ENCODE measurements at regions not wholly inside any gene's neighbourhood (a gene's known extent, or its start where the extent isn't known, plus 50 kb on each side); places are given as distances from the start of the nearest gene placed in this dataset.

- TF ChIP-seq, protein P1, sequence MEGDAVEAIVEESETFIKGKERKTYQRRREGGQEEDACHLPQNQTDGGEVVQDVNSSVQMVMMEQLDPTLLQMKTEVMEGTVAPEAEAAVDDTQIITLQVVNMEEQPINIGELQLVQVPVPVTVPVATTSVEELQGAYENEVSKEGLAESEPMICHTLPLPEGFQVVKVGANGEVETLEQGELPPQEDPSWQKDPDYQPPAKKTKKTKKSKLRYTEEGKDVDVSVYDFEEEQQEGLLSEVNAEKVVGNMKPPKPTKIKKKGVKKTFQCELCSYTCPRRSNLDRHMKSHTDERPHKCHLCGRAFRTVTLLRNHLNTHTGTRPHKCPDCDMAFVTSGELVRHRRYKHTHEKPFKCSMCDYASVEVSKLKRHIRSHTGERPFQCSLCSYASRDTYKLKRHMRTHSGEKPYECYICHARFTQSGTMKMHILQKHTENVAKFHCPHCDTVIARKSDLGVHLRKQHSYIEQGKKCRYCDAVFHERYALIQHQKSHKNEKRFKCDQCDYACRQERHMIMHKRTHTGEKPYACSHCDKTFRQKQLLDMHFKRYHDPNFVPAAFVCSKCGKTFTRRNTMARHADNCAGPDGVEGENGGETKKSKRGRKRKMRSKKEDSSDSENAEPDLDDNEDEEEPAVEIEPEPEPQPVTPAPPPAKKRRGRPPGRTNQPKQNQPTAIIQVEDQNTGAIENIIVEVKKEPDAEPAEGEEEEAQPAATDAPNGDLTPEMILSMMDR (IDR thresholded peaks at IDR 0.05) = no peak
- Histone ChIP-seq H3K4me1 (peaks cover 1% of the 10 kb centered on the region), H3K9me3 (no peaks in the 10 kb centered on the region), H3K27me3 (ENCODE audit: low read depth) (no peaks in the 10 kb centered on the region), H3K4me3 (no peak overlapping the region), H3K27ac (no peak overlapping the region), H3K36me3 (no peaks in the 10 kb centered on the region)
- ATAC-seq = no peak
- intact Hi-C loops (cut with DNase I) = no loop called here
- DNase-seq = no peak
Observed at GRCh38 chr3:194240766-194241165, 104.8 kb downstream of the HES1 start.

DNA sequence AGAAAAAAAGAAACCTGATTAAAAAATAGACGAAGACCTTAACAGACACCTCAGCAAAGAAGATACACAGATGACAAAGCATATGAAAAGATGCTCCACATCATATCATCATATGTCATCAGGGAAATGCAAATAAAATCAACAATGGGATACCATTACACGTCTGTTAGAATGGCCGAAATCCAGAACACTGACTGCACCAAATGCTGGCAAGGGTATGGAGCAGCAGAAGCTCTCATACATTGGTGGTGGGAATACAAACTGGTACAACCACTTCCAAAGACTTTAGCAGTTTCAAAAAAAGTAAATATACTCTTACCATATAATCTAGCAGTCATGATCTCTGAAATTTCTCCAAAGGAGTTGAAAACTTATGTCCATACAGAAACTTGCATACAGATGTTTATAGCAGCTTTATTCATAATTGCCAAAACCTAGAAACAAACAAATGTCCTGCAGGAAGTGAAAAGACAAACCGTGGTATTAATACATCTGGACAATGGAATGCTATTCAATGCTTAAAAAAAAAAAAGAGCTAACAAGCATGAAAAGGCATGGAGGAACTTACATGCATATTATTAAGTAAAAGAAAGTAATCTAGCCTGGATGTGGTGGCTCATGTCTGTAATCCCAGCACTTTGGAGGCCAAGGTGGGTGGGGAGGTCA is 107.4 kb downstream of the HES1 start:
- TF ChIP-seq, protein P1 (IDR thresholded peaks at IDR 0.05) = no peak
- DNase-seq (no peak), ATAC-seq (no peak)
- no peak overlapping the region for H3K4me3 ChIP-seq
- no peaks in the 10 kb centered on the region for H3K36me3 ChIP-seq
- H3K27ac ChIP-seq = no peak overlapping the region
- intact Hi-C loops (cut with DNase I) = no loop called here
- peaks cover 5% of the 10 kb centered on the region for H3K4me1 ChIP-seq
- H3K27me3 ChIP-seq (ENCODE audit: low read depth) = no peaks in the 10 kb centered on the region
- no peaks in the 10 kb centered on the region for H3K9me3 ChIP-seq

DNA sequence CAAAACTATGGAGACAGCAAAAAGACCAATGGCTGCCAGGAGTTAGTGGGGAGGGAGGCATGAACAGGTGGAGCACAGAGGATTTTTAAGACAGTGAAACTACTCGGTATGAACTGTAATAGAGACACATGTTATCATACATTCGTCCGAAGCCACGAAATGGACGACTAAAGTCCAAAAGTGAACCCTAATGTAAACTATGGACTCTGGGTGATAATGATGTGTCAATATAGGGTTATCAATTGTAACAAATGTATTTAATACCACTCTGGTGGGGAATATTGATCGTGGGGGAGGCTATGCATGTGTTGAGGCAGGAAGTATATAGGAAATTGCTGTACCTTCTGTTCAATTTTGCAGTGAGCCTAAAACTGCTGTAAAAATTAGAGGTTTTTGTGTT is 107.0 kb downstream of the CPN2 start:
- intact Hi-C loops (cut with DNase I) = no loop called here
- ATAC-seq (no peak), DNase-seq (no peak)
- H3K27ac ChIP-seq = no peak overlapping the region
- H3K9me3 ChIP-seq = no peaks in the 10 kb centered on the region
- H3K4me3 ChIP-seq = no peak overlapping the region
- TF ChIP-seq, protein P1 (IDR thresholded peaks at IDR 0.05) = no peak
- H3K4me1 ChIP-seq = peaks cover 5% of the 10 kb centered on the region
- no peaks in the 10 kb centered on the region for H3K36me3 ChIP-seq
- H3K27me3 ChIP-seq (ENCODE audit: low read depth) = no peaks in the 10 kb centered on the region

DNA sequence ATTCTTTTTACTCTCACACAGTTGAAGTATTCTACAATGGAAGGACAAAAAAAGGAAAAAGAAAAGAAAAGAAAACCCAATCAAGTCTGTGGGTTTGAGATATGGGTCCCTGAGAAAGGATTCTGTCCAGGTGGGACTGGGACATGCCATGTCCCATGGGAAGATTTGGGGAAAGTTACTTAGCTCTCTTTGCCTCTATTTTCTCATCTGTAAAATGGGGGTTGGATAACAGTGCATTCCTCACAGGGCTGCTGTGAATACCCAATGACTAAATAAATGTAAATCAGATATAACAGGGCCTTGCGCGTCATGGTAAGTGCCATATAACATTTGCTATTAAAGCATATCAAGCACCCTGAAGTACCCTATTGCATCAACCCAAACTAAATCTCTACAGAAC is 105.7 kb downstream of the CPN2 start:
- DNase-seq = no peak

GRCh38 chr3:194245975-194246561 is 105.1 kb downstream of the CPN2 start:
- peak; percentile 31 to 44 for ATAC-seq
- Histone ChIP-seq H3K27me3 (ENCODE audit: low read depth) (no peaks in the 10 kb centered on the region), H3K27ac (no peak overlapping the region), H3K4me1 (peaks cover 17% of the 10 kb centered on the region), H3K4me3 (no peak overlapping the region), H3K36me3 (no peaks in the 10 kb centered on the region), H3K9me3 (no peaks in the 10 kb centered on the region)
- TF ChIP-seq, protein P1 (IDR thresholded peaks at IDR 0.05) = no peak
- no peak for DNase-seq
- intact Hi-C loops (cut with DNase I) = no loop called here

More for the DNA sequence above, 105.7 kb downstream of the CPN2 start:
- Histone ChIP-seq H3K27ac (no peak overlapping the region), H3K36me3 (no peaks in the 10 kb centered on the region), H3K27me3 (ENCODE audit: low read depth) (no peaks in the 10 kb centered on the region), H3K4me3 (no peak overlapping the region), H3K4me1 (peaks cover 11% of the 10 kb centered on the region), H3K9me3 (no peaks in the 10 kb centered on the region)
- intact Hi-C loops (cut with DNase I) = no loop called here
- ATAC-seq = no peak
- TF ChIP-seq, protein P1 (IDR thresholded peaks at IDR 0.05) = no peak
